AG09309 (cell line): ENCODE measurements at regions not wholly inside any gene's neighbourhood (a gene's known extent, or its start where the extent isn't known, plus 50 kb on each side); places are given as distances from the start of the nearest gene placed in this dataset.

ENCODE experiments used
- DNase-seq: peaks from one replicate; pipeline ENCODE4 v3.0.0-alpha.2; 2010; ENCODE audit warnings: low read depth
- H3K4me3 ChIP-seq: 2 replicates; pipeline ENCODE4 v1.5.1; 2011; ENCODE audit warnings: mild to moderate bottlenecking, low read depth, low read length, moderate library complexity; ENCODE audit not compliant: control insufficient read depth
- TF ChIP-seq, protein P1 (sequence below): IDR thresholded peaks from 2 replicates; pipeline ENCODE4 v1.5.1; 2011; ENCODE audit warnings: mild to moderate bottlenecking, low read depth, low read length, inconsistent platforms; ENCODE audit not compliant: insufficient read depth, control insufficient read depth; ENCODE audit errors: missing control alignments

GRCh38 chr4:123455360-123455759 is 58.8 kb downstream of the SPRY1 start:
- TF ChIP-seq, protein P1, sequence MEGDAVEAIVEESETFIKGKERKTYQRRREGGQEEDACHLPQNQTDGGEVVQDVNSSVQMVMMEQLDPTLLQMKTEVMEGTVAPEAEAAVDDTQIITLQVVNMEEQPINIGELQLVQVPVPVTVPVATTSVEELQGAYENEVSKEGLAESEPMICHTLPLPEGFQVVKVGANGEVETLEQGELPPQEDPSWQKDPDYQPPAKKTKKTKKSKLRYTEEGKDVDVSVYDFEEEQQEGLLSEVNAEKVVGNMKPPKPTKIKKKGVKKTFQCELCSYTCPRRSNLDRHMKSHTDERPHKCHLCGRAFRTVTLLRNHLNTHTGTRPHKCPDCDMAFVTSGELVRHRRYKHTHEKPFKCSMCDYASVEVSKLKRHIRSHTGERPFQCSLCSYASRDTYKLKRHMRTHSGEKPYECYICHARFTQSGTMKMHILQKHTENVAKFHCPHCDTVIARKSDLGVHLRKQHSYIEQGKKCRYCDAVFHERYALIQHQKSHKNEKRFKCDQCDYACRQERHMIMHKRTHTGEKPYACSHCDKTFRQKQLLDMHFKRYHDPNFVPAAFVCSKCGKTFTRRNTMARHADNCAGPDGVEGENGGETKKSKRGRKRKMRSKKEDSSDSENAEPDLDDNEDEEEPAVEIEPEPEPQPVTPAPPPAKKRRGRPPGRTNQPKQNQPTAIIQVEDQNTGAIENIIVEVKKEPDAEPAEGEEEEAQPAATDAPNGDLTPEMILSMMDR, result no peak
- no peak for DNase-seq
- no peak overlapping the region for H3K4me3 ChIP-seq

- no peak for DNase-seq
Measured at GRCh38 chr4:123462007-123462406, 65.4 kb downstream of the SPRY1 start.

GRCh38 chr4:123463869-123464268 is 67.3 kb downstream of the SPRY1 start:
- no peak overlapping the region for H3K4me3 ChIP-seq
- DNase-seq, result no peak
- TF ChIP-seq, protein P1, result no peak

More at GRCh38 chr4:123462007-123462406, 65.4 kb downstream of the SPRY1 start:
- TF ChIP-seq, protein P1, result no peak
- H3K4me3 ChIP-seq, result no peak overlapping the region

DNA sequence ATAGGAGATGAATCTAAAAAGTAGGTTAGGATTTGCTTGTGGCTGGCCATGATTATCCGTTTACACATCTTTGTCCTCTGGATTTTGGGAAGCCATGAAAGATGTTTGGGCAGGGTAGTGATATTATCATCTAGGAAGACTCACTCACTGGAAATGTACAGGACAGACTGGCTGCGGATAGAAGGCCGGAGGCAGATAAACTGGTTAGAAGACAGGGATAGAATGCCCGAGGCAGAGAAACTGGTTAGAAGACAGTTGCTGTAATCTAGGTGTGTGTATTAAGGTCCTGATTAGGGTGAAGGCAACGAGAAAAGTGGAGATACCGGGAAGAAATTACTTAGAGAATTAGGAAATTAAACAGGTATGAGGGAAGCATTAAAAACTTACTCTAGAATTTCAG is 68.8 kb downstream of the SPRY1 start:
- H3K4me3 ChIP-seq, result no peak overlapping the region
- no peak for DNase-seq
- TF ChIP-seq, protein P1, result no peak

DNA sequence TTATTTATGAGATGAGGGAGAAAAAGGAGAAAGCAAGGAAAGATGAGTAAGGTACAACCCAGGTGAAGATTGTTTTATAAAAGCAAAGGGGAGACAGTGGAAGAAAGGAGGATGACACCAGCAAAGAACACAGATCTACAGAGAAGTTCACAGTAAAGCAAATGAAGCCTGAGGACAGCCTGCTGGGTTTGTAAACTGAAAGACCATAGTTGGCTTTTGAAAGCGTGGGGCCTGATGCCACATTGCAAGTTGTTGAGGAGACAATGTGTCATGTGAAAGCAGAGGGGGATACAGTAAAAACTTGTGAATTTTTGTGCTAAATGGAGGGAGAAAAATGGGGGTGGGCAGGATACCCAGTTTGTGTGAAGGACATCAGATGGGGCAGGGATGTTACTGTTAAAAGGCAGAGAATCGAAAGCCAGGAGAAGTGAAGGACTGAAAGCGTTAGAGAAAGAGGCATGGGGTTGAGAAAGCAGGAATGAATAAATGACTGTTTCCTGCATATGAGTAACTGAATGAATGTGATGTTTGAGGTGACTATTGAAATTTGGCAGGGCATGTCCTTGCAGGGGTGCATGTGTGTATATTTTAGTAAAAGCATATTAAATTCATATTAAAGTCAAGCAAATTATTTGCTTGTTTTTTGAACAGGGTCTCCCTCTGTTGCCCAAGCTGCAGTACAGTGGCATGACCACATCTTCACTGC is 69.6 kb downstream of the SPRY1 start:
- no peak overlapping the region for H3K4me3 ChIP-seq
- DNase-seq, result no peak
- TF ChIP-seq, protein P1, result no peak

DNA sequence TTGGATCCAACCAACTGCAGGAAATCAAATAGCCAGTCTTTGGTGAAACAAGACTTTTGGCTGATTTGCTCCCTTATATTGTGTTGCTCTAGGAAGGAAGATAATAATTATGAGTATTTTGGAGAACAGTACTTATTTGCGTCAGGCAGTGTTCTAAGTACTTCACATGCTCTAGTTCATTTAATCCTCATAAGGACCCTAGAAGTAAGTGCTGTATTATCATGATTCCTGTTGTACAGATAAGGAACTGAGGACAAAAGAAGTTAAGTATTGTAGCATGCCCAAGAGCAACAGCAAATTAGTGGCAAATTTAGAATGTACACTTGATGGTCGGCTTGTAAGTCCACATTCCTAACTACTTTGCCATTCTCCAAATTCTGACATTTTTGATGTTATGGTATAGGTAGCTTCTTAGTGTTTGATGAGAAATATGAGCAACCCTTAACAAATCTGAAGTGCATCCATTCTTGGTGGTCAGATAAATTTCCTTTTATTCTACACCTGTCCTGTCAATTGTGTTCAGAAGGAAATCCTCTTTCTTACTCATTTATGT is 72.0 kb downstream of the SPRY1 start:
- no peak overlapping the region for H3K4me3 ChIP-seq
- DNase-seq, result no peak
- TF ChIP-seq, protein P1, result no peak
